ENCODE measurements at regions not wholly inside any gene's neighbourhood (a gene's known extent, or its start where the extent isn't known, plus 50 kb on each side); places are given as distances from the start of the nearest gene placed in this dataset.

DNA sequence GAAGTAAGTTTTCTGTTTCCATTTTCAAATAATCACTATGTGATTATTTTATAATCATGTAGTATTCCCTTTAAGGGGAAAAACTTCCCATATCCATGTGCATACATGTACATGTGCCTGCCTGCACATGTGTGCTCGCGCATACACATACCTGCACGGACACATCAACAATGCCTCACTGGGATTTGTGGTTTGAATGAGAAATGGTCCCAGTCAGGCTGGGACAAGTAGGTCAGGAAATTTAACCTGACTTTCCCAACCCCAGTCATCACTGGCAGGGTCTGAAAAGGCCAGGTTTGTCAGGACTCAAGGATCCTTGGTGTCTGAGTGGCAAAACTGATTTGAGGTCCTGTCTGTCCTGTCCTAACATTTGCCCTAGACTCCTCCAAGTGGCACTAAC lies 109.3 kb upstream of the MRPS22 start:
- ATAC-seq (ENCODE audit: insufficient number of reproducible peaks, low FRiP score, low read depth): no peak
- Histone ChIP-seq H3K4me1 (ENCODE audit: control insufficient read depth in 1 of 2, low read depth in 2 of 2) (no peaks in the 10 kb centered on the region), H3K9me3 (no peaks in the 10 kb centered on the region), H3K4me3 (no peak overlapping the region), H3K36me3 (no peaks in the 10 kb centered on the region), H3K27me3 (replicated peaks; ENCODE audit: insufficient read depth) (no peaks in the 10 kb centered on the region), H3K27ac (no peak overlapping the region)
- DNase-seq (ENCODE audit: low spot score): no peak
- TF ChIP-seq, protein P1, sequence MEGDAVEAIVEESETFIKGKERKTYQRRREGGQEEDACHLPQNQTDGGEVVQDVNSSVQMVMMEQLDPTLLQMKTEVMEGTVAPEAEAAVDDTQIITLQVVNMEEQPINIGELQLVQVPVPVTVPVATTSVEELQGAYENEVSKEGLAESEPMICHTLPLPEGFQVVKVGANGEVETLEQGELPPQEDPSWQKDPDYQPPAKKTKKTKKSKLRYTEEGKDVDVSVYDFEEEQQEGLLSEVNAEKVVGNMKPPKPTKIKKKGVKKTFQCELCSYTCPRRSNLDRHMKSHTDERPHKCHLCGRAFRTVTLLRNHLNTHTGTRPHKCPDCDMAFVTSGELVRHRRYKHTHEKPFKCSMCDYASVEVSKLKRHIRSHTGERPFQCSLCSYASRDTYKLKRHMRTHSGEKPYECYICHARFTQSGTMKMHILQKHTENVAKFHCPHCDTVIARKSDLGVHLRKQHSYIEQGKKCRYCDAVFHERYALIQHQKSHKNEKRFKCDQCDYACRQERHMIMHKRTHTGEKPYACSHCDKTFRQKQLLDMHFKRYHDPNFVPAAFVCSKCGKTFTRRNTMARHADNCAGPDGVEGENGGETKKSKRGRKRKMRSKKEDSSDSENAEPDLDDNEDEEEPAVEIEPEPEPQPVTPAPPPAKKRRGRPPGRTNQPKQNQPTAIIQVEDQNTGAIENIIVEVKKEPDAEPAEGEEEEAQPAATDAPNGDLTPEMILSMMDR (IDR thresholded peaks at IDR 0.05): no peak

DNA sequence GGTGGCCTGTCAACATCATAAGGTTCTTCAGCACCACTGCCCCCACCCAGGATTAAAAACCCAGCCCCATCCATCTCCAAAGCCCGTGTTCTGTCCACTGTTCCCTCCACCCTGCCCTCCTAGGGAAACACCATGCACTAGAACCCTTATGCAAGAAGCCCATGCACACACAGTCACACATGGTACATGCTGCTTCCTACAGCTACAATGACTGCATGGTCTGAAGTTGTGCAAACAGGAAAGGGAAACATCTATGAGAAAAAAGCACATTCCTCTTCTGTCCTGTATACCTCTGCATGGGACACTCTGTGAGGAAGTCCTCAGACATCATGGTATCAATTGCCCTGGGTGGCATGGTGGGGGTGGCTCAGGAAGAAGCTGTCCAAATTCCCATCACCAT lies 108.6 kb upstream of the MRPS22 start:
- Histone ChIP-seq H3K27me3 (replicated peaks; ENCODE audit: insufficient read depth) (no peaks in the 10 kb centered on the region), H3K4me1 (ENCODE audit: control insufficient read depth in 1 of 2, low read depth in 2 of 2) (no peaks in the 10 kb centered on the region), H3K27ac (no peak overlapping the region), H3K4me3 (no peak overlapping the region), H3K36me3 (no peaks in the 10 kb centered on the region), H3K9me3 (no peaks in the 10 kb centered on the region)
- no peak for DNase-seq (ENCODE audit: low spot score)
- ATAC-seq (ENCODE audit: insufficient number of reproducible peaks, low FRiP score, low read depth): no peak
- TF ChIP-seq, protein P1 (IDR thresholded peaks at IDR 0.05): no peak

- Histone ChIP-seq H3K4me1 (ENCODE audit: control insufficient read depth in 1 of 2, low read depth in 2 of 2) (no peaks in the 10 kb centered on the region), H3K4me3 (no peak overlapping the region), H3K27ac (no peak overlapping the region), H3K36me3 (no peaks in the 10 kb centered on the region), H3K27me3 (replicated peaks; ENCODE audit: insufficient read depth) (no peaks in the 10 kb centered on the region), H3K9me3 (no peaks in the 10 kb centered on the region)
- DNase-seq (ENCODE audit: low spot score): no peak
- TF ChIP-seq, protein P1 (IDR thresholded peaks at IDR 0.05): no peak
- ATAC-seq (ENCODE audit: insufficient number of reproducible peaks, low FRiP score, low read depth): no peak
These were observed 107.5 kb upstream of the MRPS22 start for GRCh38 chr3:139236336-139236735.

DNA sequence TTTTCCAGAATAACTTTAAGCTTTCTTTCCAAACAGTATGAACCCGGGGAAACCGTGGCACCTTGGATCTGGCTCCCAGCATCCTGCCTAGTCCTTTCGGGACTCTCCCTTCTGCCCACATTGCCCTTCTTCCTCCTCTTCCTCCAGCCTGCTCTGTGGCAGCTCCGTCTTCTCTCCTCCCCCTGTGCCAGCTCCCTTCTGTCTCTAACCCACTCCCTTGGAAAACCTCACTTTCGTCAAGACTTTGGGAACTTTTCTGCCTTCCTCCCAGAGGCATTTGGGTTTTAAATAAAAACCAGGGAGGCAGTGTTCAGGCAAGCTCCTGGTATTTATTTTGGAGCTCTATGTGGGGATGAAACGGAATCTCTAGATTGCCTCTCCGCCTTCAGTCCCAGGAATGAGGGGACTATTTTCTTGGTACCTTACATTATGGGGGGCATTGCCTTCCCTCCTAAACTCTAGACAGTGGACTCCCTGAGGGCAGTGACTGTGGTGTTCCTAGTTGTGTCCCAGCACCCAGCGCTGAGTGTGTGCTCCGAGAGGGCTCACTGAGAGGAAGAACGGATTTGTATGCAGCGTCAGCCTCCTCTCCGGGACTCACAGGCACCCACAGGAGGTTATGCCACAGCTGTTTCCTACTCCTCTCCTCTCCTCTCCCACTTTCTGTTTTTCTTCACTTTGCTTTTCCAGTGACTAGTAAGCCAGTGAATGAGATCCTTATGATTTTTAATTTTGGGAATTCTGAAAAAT lies 105.4 kb upstream of the MRPS22 start:
- DNase-seq (ENCODE audit: low spot score) (no peak), ATAC-seq (ENCODE audit: insufficient number of reproducible peaks, low FRiP score, low read depth) (no peak)
- Histone ChIP-seq H3K36me3 (no peaks in the 10 kb centered on the region), H3K4me3 (no peak overlapping the region), H3K9me3 (no peaks in the 10 kb centered on the region), H3K4me1 (ENCODE audit: control insufficient read depth in 1 of 2, low read depth in 2 of 2) (no peaks in the 10 kb centered on the region), H3K27me3 (replicated peaks; ENCODE audit: insufficient read depth) (no peaks in the 10 kb centered on the region), H3K27ac (no peak overlapping the region)
- TF ChIP-seq, protein P1 (IDR thresholded peaks at IDR 0.05): no peak

- no peaks in the 10 kb centered on the region for H3K27me3 ChIP-seq (replicated peaks; ENCODE audit: insufficient read depth)
- TF ChIP-seq, protein P1 (IDR thresholded peaks at IDR 0.05): no peak
- no peaks in the 10 kb centered on the region for H3K4me1 ChIP-seq (ENCODE audit: control insufficient read depth in 1 of 2, low read depth in 2 of 2)
- H3K36me3 ChIP-seq: no peaks in the 10 kb centered on the region
- no peak for ATAC-seq (ENCODE audit: insufficient number of reproducible peaks, low FRiP score, low read depth)
- H3K27ac ChIP-seq: no peak overlapping the region
- no peak for DNase-seq (ENCODE audit: low spot score)
- no peak overlapping the region for H3K4me3 ChIP-seq
- H3K9me3 ChIP-seq: no peaks in the 10 kb centered on the region
These were observed 104.3 kb upstream of the MRPS22 start for GRCh38 chr3:139239550-139239949.
